ENCODE measurements at regions not wholly inside any gene's neighbourhood (a gene's known extent, or its start where the extent isn't known, plus 50 kb on each side); places are given as distances from the start of the nearest gene placed in this dataset.

GRCh38 chr13:61316647-61317046, 99.0 kb downstream of the PCDH20 start:
- TF ChIP-seq POLR2A (IDR thresholded peaks at IDR 0.05): no peak
- no peak for TF ChIP-seq CTCF (IDR thresholded peaks at IDR 0.05)

Measured in heart left ventricle (tissue), 13 donors.